Central memory CD8-positive, alpha-beta T cell (primary cell): ENCODE measurements at regions not wholly inside any gene's neighbourhood (a gene's known extent, or its start where the extent isn't known, plus 50 kb on each side); places are given as distances from the start of the nearest gene placed in this dataset.

Source experiments
- ATAC-seq: fragments of 150-1000 bp; cut with Tn5 transposase; replicated peaks from 2 replicates; pipeline ENCODE4 v1.10.0; 2022; ENCODE audit warnings: mild to moderate bottlenecking, moderate FRiP score, moderate number of reproducible peaks; ENCODE audit not compliant: poor library complexity, severe bottlenecking; ENCODE audit errors: extremely low read depth
- DNase-seq, 2 donors: peaks; one replicate each; pipeline ENCODE4 v3.0.0; 2021; ENCODE audit warnings: low spot score in 2 of 2
- H3K27ac Mint-ChIP-seq: one replicate; pipeline ENCODE4 v1.8.0; 2022; ENCODE audit warnings: low read depth, mild to moderate bottlenecking, moderate library complexity, mixed read lengths
- H3K27me3 Mint-ChIP-seq: one replicate; pipeline ENCODE4 v1.8.0; 2022; ENCODE audit warnings: mixed read lengths
- H3K36me3 Mint-ChIP-seq: one replicate; pipeline ENCODE4 v1.8.0; 2022; ENCODE audit warnings: mild to moderate bottlenecking, moderate library complexity, mixed read lengths; ENCODE audit not compliant: insufficient read depth
- H3K4me1 Mint-ChIP-seq: one replicate; pipeline ENCODE4 v1.8.0; 2022; ENCODE audit warnings: mixed read lengths
- H3K4me3 Mint-ChIP-seq: one replicate; pipeline ENCODE4 v1.8.0; 2022; ENCODE audit warnings: mild to moderate bottlenecking, moderate library complexity, mixed read lengths
- H3K9me3 Mint-ChIP-seq: one replicate; pipeline ENCODE4 v1.8.0; 2022; ENCODE audit warnings: mixed read lengths

DNA sequence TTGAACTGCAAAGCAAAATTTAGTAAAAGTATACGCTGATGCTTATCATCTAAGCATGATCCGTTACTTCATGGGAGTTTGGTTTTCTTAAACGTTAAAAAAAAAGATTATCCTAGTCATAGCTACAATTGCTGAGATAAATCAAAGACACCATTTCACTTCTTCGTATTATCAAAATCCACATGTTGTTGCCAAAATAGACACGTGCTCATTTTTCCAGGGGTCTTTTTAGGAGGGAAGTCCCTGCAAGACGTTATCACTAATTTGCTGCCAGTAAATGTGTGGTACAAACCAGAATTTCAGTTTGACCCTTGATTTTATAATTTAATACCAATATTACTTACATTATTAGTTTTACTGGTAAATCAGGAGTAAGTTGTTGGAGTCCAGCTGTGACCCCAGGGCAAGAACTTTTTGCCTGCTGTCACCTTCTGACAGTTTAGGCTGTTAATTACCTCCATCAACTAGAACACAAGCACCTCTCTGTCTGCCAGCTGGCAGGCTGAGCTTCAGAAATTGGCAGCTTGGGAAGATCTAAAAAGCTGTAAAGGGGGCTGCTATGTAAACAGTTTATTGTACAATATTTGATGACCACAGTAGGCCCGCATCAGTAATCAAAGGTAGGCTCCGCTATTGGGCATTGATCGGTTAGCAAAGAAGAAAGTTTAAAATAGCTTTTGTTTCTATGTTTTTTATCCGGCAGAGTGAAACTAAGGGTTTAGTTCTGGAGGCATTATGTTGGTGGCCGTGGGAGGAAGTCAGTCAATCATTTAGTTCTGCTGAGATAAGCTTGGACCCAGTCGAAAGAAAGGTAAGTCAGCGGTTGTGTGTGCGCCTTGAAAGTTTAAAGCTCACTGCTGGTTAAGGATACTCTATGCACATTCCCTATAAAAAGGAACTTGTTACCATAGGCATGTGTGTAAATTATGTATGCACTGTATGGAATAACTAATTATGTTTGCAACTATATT is 196.4 kb downstream of the FBXO8 start:
- no peak for ATAC-seq
- no peaks in the 10 kb centered on the region for H3K36me3 Mint-ChIP-seq
- no peak for DNase-seq
- H3K27me3 Mint-ChIP-seq = peaks cover 4% of the 10 kb centered on the region
- peaks cover 4% of the 10 kb centered on the region for H3K9me3 Mint-ChIP-seq
- no peak overlapping the region for H3K4me3 Mint-ChIP-seq
- no peak overlapping the region for H3K27ac Mint-ChIP-seq
- no peaks in the 10 kb centered on the region for H3K4me1 Mint-ChIP-seq

DNA sequence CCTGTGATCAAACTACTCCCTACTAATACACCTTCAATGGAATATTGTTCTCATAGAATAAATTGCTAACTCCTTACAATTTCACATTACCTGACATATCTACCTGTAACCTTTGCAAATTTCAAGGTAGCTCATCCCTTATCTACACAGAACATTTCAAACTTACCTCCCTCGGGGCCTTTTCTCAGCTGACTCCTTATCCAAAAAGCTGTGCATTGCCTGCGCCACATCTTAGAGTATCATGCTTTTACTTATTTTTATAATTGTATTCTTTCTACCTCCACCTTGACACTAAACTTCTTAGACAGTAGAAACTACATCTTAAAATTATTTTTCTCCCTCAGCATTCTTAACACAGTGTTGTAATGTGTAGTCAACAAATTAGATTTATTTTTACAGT is 198.5 kb downstream of the FBXO8 start:
- ATAC-seq (no peak), DNase-seq (no peak)
- no peak overlapping the region for H3K4me3 Mint-ChIP-seq
- no peaks in the 10 kb centered on the region for H3K9me3 Mint-ChIP-seq
- no peaks in the 10 kb centered on the region for H3K36me3 Mint-ChIP-seq
- H3K27ac Mint-ChIP-seq = no peak overlapping the region
- H3K4me1 Mint-ChIP-seq = no peaks in the 10 kb centered on the region
- H3K27me3 Mint-ChIP-seq = no peaks in the 10 kb centered on the region

DNA sequence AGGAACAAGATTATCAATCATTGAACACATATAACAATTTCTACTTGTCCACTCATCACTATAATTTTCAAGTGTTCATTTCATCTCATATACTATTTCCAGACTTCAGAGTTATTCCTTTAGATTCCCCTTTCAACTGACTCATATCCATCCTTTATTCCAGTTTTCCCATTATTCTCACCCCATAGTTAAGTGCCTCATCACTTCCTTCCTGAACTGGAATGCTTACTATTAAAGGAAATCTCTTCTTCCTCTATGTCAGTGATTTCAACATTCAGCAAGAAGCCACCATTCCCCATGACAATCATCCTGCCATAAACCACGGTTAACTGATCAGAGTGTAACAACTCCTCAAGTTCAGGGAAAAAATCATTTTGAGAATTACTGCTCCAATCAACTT is 198.9 kb downstream of the FBXO8 start:
- no peaks in the 10 kb centered on the region for H3K9me3 Mint-ChIP-seq
- no peak overlapping the region for H3K27ac Mint-ChIP-seq
- no peaks in the 10 kb centered on the region for H3K27me3 Mint-ChIP-seq
- H3K4me1 Mint-ChIP-seq = no peaks in the 10 kb centered on the region
- no peak overlapping the region for H3K4me3 Mint-ChIP-seq
- ATAC-seq = no peak
- DNase-seq = no peak
- H3K36me3 Mint-ChIP-seq = no peaks in the 10 kb centered on the region

DNA sequence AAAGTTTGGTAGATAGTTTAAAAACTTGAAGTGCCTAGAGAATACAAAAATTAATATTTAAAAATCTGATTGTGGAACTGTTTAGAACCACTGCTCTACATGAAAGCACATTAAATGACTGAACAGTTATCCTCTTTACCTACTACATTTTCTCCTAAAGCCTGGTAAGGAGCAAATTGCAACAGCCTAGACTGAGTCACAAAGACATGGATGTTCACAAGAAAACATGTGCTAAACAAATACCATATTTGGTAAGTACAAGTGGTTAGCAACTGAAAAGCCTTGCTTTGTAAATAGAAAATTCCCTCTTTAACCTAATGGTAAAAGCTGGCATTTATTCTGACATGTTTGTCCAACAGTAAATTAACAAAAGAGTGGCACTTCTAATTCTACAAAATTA is 203.1 kb downstream of the FBXO8 start:
- ATAC-seq (no peak), DNase-seq (no peak)
- Mint-ChIP-seq H3K4me3 (no peak overlapping the region), H3K4me1 (no peaks in the 10 kb centered on the region), H3K36me3 (no peaks in the 10 kb centered on the region), H3K9me3 (peaks cover 8% of the 10 kb centered on the region), H3K27me3 (no peaks in the 10 kb centered on the region), H3K27ac (no peak overlapping the region)

DNA sequence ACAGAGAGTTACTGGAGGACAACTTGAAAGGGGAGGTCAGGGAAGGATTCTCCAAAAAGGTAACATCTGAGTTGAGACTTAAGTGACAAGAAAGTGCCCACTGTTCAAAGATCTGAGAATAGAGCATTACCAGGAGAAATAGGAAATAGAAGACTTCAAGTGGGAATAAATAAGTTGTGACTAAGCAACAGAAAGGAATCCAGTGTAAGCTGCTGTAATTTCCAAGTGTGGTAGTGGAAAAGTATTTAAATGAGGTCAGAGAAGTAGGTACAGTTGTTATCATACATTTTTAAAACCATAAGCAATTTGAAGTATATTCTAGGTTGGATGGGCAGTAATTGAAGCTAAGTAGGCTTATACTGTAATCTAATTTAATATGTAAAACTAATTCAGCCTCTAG is 211.9 kb downstream of the FBXO8 start:
- Mint-ChIP-seq H3K27ac (no peak overlapping the region), H3K36me3 (no peaks in the 10 kb centered on the region), H3K27me3 (no peaks in the 10 kb centered on the region), H3K9me3 (no peaks in the 10 kb centered on the region), H3K4me3 (no peak overlapping the region), H3K4me1 (no peaks in the 10 kb centered on the region)
- DNase-seq (no peak), ATAC-seq (no peak)

DNA sequence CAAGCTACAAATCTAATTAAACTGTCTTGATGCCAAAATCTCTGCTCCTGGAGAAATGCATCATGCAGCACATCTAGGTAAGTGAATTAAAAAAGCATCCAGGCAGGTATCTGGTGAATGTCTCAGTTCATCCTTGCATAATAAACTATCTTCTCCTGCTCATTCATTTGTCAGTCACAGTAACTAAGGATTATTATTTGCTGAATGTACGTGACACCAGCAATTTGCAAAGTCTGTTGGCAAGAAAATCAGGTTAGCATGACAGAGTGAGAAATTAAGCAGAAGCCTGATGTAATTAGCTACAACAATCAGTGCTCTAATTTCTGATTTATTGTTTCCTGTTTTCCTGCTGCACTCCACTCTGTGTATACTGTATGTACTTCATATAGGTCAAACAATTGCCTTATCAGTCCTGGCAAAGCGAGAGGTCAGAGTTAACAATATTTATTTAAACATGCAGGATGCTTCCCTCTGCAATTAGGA is 213.6 kb downstream of the FBXO8 start:
- H3K36me3 Mint-ChIP-seq = no peaks in the 10 kb centered on the region
- H3K27ac Mint-ChIP-seq = no peak overlapping the region
- DNase-seq = no peak
- H3K4me3 Mint-ChIP-seq = no peak overlapping the region
- H3K9me3 Mint-ChIP-seq = no peaks in the 10 kb centered on the region
- ATAC-seq = no peak
- no peaks in the 10 kb centered on the region for H3K27me3 Mint-ChIP-seq
- H3K4me1 Mint-ChIP-seq = no peaks in the 10 kb centered on the region

DNA sequence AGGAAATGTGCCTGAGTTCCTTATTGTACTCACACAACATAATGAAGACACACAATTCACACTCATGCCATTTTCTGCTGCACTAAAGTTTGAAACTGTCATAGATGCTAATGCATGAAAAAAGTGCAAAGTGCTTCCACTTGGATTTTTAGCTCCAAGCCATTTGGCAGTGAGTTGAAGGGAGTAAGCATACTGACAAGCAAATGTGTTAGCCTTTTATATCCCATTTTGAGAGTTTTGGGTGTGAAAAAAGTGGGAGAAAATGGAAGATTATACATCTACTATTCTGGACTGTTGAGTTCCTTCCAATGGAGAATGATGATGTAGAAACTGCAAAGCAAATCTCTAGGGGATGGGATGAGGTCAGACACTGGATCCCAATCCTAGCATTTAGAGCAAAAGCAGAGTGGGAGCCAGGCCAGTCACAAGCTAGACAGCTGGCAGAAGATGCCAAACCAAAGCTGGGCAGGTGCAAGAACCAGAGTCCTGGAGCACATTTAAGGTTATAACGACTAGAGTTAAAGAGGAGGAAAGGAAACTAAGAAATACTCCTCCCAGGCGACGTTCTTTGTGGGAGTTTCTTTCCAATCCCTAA is 216.8 kb downstream of the FBXO8 start:
- DNase-seq (no peak), ATAC-seq (no peak)
- Mint-ChIP-seq H3K36me3 (no peaks in the 10 kb centered on the region), H3K27ac (no peak overlapping the region), H3K27me3 (no peaks in the 10 kb centered on the region), H3K4me3 (no peak overlapping the region), H3K9me3 (no peaks in the 10 kb centered on the region), H3K4me1 (no peaks in the 10 kb centered on the region)

DNA sequence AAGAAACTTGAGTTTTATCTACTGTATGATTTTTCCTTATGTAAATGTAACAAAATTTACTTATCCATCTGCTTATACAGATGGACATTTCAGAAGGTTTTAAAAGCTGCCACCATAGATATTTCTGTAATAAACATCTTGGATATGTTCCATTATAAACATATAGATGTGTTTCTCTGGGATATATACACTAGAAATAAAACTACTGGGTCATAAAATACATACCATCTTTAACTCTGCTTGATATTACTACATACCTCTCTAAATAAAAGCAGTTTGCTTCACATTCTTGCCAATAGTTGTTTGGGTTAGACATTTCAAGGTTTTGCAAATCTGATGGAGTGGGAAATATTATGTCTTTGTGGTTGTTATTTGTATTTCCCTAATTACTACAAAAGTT is 220.6 kb downstream of the FBXO8 start:
- ATAC-seq (no peak), DNase-seq (no peak)
- Mint-ChIP-seq H3K27ac (no peak overlapping the region), H3K27me3 (no peaks in the 10 kb centered on the region), H3K4me1 (no peaks in the 10 kb centered on the region), H3K4me3 (no peak overlapping the region), H3K9me3 (no peaks in the 10 kb centered on the region), H3K36me3 (no peaks in the 10 kb centered on the region)

DNA sequence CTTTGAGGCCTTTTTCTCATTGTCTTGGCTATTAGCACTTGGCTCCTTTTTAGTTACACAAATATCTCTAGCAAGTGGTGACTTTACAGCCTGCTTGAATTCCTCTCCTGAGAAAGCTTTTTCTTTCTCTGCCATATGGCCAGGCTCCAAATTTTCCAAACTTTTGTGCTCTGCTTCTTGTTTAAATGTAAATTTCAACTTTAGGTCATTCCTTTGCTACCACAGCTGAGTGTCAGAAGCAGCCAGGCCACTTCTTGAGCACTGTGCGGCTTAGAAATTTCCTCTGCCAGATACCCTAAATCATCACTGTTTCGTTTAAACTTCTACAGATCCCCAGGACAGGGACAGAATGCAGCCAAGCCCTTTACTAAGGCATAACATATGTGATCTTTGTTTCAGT is 222.4 kb downstream of the FBXO8 start:
- peaks cover 10% of the 10 kb centered on the region for H3K9me3 Mint-ChIP-seq
- ATAC-seq (no peak), DNase-seq (no peak)
- no peaks in the 10 kb centered on the region for H3K36me3 Mint-ChIP-seq
- no peak overlapping the region for H3K4me3 Mint-ChIP-seq
- H3K4me1 Mint-ChIP-seq = no peaks in the 10 kb centered on the region
- H3K27ac Mint-ChIP-seq = no peak overlapping the region
- H3K27me3 Mint-ChIP-seq = no peaks in the 10 kb centered on the region

DNA sequence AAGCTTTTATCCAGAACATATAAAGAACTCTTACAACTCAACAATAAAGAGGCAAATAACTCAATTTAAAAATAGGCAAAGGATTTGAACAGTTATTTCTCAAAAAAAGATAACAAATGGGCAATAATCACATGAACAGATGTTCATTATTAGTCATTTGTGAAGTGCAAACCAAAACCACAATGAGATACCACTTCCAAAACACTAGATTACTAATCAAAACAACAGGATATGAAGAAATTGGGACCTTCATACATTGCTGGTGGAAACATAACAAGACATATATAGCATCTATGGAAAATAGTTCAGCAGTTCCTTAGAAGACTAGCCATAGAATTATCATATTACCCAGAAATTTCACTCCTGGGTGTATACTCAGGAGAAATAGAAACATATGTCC is 224.6 kb downstream of the FBXO8 start:
- peaks cover 12% of the 10 kb centered on the region for H3K9me3 Mint-ChIP-seq
- no peak overlapping the region for H3K4me3 Mint-ChIP-seq
- H3K27me3 Mint-ChIP-seq = no peaks in the 10 kb centered on the region
- H3K36me3 Mint-ChIP-seq = no peaks in the 10 kb centered on the region
- H3K27ac Mint-ChIP-seq = no peak overlapping the region
- ATAC-seq (no peak), DNase-seq (no peak)
- no peaks in the 10 kb centered on the region for H3K4me1 Mint-ChIP-seq

DNA sequence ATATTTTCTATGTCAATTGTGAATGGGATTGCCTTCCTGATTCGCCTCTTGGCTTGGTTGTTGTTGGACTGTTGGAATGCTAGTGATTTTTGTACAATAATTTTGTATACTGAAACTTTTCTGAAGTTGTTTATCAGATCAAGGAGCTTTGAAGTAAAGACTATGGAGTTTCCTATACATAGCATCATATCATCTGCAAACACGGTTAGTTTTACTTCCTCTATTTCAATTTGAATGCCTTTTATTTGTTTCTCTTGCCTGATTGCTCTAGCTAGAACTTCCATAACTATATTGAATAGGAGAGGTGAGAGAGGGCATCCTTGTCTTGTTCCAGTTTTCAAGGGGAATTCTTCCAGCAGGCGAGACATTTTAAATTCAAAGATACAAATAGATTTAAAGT is 226.5 kb downstream of the FBXO8 start:
- no peaks in the 10 kb centered on the region for H3K27me3 Mint-ChIP-seq
- ATAC-seq = no peak
- no peak for DNase-seq
- H3K9me3 Mint-ChIP-seq = peaks cover 12% of the 10 kb centered on the region
- H3K27ac Mint-ChIP-seq = no peak overlapping the region
- H3K4me3 Mint-ChIP-seq = no peak overlapping the region
- no peaks in the 10 kb centered on the region for H3K4me1 Mint-ChIP-seq
- H3K36me3 Mint-ChIP-seq = no peaks in the 10 kb centered on the region

DNA sequence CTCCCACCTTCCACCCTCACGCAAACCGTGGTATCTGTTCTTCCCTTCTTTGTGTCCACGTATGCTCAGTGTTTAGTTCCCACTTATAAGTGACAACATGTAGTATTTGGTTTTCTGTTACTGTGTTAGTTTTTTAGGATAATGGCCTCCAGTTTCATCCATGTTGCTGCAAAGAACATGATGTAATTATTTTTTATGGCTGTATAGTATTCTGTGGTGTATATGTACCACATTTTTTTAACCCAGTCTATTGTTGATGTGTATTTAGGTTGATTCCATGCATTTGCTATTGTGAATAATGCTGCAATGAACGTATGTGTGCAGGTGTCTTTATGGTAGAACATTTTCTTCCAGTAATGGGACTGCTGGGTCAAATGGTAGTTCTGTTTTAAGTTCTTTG is 228.1 kb downstream of the FBXO8 start:
- H3K4me1 Mint-ChIP-seq = no peaks in the 10 kb centered on the region
- no peak for ATAC-seq

DNA sequence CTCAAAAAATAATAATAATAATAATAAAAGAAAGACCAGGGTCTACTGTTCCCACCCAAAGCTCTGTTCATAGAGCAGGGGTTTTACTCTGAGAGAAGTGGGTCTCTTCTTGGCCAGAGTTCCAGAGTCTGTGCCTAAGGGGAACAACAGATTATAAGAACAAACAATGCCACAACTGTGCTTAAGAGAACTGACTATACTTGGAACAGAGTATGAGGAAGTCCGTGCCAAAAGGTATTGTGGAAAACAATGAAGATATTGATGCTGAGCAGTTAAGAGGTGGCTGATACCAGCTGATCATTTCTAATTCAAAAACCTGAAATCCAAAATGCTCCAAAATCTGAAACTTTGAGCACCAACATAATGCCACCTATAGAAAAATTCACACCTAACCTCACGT is 229.6 kb downstream of the FBXO8 start:
- Mint-ChIP-seq H3K27me3 (no peaks in the 10 kb centered on the region), H3K4me1 (no peaks in the 10 kb centered on the region), H3K4me3 (no peak overlapping the region), H3K9me3 (peaks cover 20% of the 10 kb centered on the region), H3K36me3 (no peaks in the 10 kb centered on the region), H3K27ac (no peak overlapping the region)
- no peak for ATAC-seq
- DNase-seq = no peak

More for the DNA sequence above, 228.1 kb downstream of the FBXO8 start:
- H3K9me3 Mint-ChIP-seq = peaks cover 20% of the 10 kb centered on the region
- no peak overlapping the region for H3K4me3 Mint-ChIP-seq
- no peaks in the 10 kb centered on the region for H3K36me3 Mint-ChIP-seq
- H3K27me3 Mint-ChIP-seq = no peaks in the 10 kb centered on the region
- H3K27ac Mint-ChIP-seq = no peak overlapping the region
- DNase-seq = no peak
